AG04449 (cell line): ENCODE measurements at regions not wholly inside any gene's neighbourhood (a gene's known extent, or its start where the extent isn't known, plus 50 kb on each side); places are given as distances from the start of the nearest gene placed in this dataset.

ENCODE experiments used
- CTCF ChIA-PET: fragments of 350-600 bp; formaldehyde crosslinking; extraction: SDS; loops from one replicate; lab custom pipeline; 2021; ENCODE audit warnings: antibody characterized with exemption; lab: Yijun Ruan, JAX
- POLR2A ChIA-PET: fragments of 400-600, 350-600 bp; formaldehyde crosslinking; extraction: SDS; loops from one replicate; lab custom pipeline; 2020; ENCODE audit warnings: antibody characterized with exemption, inconsistent platforms; lab: Yijun Ruan, JAX
- DNase-seq: peaks from one replicate; pipeline ENCODE4 v3.0.0-alpha.2; 2010; ENCODE audit warnings: low read depth, low spot score
- H3K4me3 ChIP-seq: 2 replicates; pipeline ENCODE4 v1.5.1; 2011; ENCODE audit warnings: low read depth, mild to moderate bottlenecking, control low read depth, low read length
- CTCF ChIP-seq: IDR thresholded peaks from one replicate; pipeline ENCODE4 v1.5.1; 2011; ENCODE audit warnings: mild to moderate bottlenecking, moderate library complexity, low read length, control low read depth, inconsistent platforms; ENCODE audit not compliant: insufficient read depth; ENCODE audit errors: missing control alignments

- POLR2A ChIA-PET = interaction anchor here (0.7 kb wide), 1 partner anchor 459 kb away, joined by 3 read pairs; no protein-coding TSS in a partner anchor
- CTCF ChIA-PET = interaction anchor here (1.2 kb wide), 1 partner anchor 13 kb away, joined by 3 read pairs; no protein-coding TSS in a partner anchor
- no peak for DNase-seq
- no peak for TF ChIP-seq CTCF
- no peak overlapping the region for H3K4me3 ChIP-seq
Measured at GRCh38 chr20:57958050-57958420, 248.2 kb upstream of the PMEPA1 start.

GRCh38 chr20:57957411-57958049 is 247.7 kb upstream of the PMEPA1 start:
- no peak for TF ChIP-seq CTCF
- peak; percentile 2 for DNase-seq
- CTCF ChIA-PET = interaction anchor here (1.2 kb wide), 1 partner anchor 14 kb away, joined by 3 read pairs; no protein-coding TSS in a partner anchor
- H3K4me3 ChIP-seq = no peak overlapping the region
- POLR2A ChIA-PET = no interaction called here

- ChIA-PET CTCF (no interaction called here), POLR2A (no interaction called here)
- H3K4me3 ChIP-seq = no peak overlapping the region
- no peak for TF ChIP-seq CTCF
- no peak for DNase-seq
Measured at GRCh38 chr20:57953638-57954037, 243.8 kb upstream of the PMEPA1 start.

GRCh38 chr20:57952136-57952535 is 242.3 kb upstream of the PMEPA1 start:
- no peak overlapping the region for H3K4me3 ChIP-seq
- DNase-seq = no peak
- TF ChIP-seq CTCF = no peak
- POLR2A ChIA-PET = no interaction called here
- CTCF ChIA-PET = no interaction called here

DNA sequence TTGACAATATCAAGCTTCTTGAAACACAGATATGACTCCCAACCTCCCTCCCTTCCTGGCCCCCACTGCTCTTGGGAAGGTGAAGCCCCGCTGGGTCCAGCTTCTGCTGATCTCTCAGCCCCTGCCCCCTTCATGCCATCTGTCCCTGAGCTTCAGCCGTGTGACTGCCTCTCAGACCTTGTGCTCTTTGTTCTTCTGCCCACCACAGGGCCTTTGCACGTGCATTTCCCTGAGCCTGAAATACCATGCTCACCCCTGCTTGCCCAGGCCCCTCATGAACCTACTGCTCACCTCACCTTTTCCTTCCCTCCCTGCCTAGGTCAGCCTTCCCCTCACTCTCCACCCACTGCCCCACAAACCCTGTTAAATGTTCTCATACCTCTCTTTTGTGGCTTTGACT is 241.7 kb upstream of the PMEPA1 start:
- TF ChIP-seq CTCF = no peak
- ChIA-PET CTCF (no interaction called here), POLR2A (no interaction called here)
- no peak for DNase-seq
- no peak overlapping the region for H3K4me3 ChIP-seq

DNA sequence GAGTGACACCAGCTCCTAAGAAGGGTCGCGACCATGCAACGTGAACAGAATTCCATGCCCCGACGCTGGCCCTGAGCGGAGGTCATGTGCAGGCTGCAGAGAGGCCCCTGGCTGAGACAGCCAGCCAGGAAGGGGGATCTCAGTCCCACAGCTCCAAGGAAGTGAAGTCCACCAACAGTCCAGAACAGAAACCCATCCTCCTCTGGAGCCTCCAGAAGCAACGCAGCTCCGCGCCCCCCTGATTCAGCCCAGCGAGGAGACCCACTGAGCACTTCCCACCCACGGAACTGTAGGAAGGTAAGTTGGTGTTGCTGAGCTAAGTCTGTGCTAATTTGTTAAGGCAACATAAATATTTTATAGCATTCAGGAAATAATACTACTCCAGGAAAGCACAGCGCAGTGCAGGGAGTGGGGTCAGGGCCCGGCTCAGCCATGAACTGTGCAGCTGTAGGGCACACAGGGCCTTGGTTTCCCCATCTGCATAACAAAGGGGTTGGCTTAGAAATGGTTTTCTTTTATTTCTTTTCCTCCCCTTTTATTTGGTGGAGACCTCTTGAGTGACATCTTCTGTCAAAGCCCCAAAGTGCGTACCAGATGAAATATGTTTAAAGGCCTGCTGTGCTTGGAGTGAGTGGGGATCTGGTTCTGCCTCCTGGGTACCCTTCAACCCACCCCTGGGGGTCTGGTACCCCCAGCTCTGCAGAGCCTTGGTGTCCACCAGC is 241.1 kb upstream of the PMEPA1 start:
- ChIA-PET POLR2A (no interaction called here), CTCF (no interaction called here)
- TF ChIP-seq CTCF = no peak
- no peak for DNase-seq
- no peak overlapping the region for H3K4me3 ChIP-seq
